HL-60 (cell line): ENCODE measurements at regions not wholly inside any gene's neighbourhood (a gene's known extent, or its start where the extent isn't known, plus 50 kb on each side); places are given as distances from the start of the nearest gene placed in this dataset.

Source experiments
- DNase-seq, 2 experiments: peaks; one replicate each; pipeline ENCODE4 v3.0.0-alpha.2; 2010 to 2020; ENCODE audit warnings: low read depth in 1 of 2, low spot score in 1 of 2
- H3K27ac ChIP-seq: fragments of 250-450 bp; sonication (Bioruptor Pico); replicated peaks from 2 replicates; pipeline ENCODE4 v1.5.1; 2020; ENCODE audit warnings: mild to moderate bottlenecking, moderate library complexity
- H3K27me3 ChIP-seq: fragments of 250-450 bp; sonication (Bioruptor Pico); 2 replicates; pipeline ENCODE4 v1.5.1; 2021; ENCODE audit warnings: mild to moderate bottlenecking, moderate library complexity; ENCODE audit not compliant: insufficient read depth, poor library complexity, severe bottlenecking
- H3K4me3 ChIP-seq: replicated peaks from 2 replicates; pipeline ENCODE4 v1.5.1; 2011; ENCODE audit warnings: mild to moderate bottlenecking, control low read depth, low read length; ENCODE audit not compliant: insufficient read depth
- CTCF ChIP-seq: IDR thresholded peaks from one replicate; pipeline ENCODE4 v1.5.1; 2011; ENCODE audit warnings: low read length, control low read depth, inconsistent platforms; ENCODE audit not compliant: insufficient read depth
- GABPA ChIP-seq: IDR thresholded peaks from 2 replicates; pipeline ENCODE4 v1.6.1; 2012; ENCODE audit warnings: low read depth
- POLR2AphosphoS5 ChIP-seq: IDR thresholded peaks from 2 replicates; pipeline ENCODE4 v1.6.1; 2012; ENCODE audit warnings: low read depth
- REST ChIP-seq: IDR thresholded peaks from 2 replicates; pipeline ENCODE4 v1.6.1; 2012; ENCODE audit warnings: low read depth; ENCODE audit not compliant: insufficient replicate concordance
- SPI1 ChIP-seq: IDR thresholded peaks from 2 replicates; pipeline ENCODE4 v1.6.1; 2012; ENCODE audit warnings: low read depth, mild to moderate bottlenecking, borderline replicate concordance

- H3K27me3 ChIP-seq, result no peaks in the 10 kb centered on the region
- DNase-seq, result no peak
- no peak overlapping the region for H3K27ac ChIP-seq
- H3K4me3 ChIP-seq, result no peak overlapping the region
- no peak for TF ChIP-seq POLR2AphosphoS5
- no peak for TF ChIP-seq REST
- TF ChIP-seq CTCF, result no peak
- no peak for TF ChIP-seq GABPA
- no peak for TF ChIP-seq SPI1
Measured at GRCh38 chr20:51253280-51253679, 230.4 kb upstream of the KCNG1 start.

- Histone ChIP-seq H3K27me3 (no peaks in the 10 kb centered on the region), H3K27ac (no peak overlapping the region), H3K4me3 (no peak overlapping the region)
- TF ChIP-seq GABPA (no peak), POLR2AphosphoS5 (no peak), CTCF (no peak)
- no peak for DNase-seq
Measured at GRCh38 chr20:51249781-51250180, 226.9 kb upstream of the KCNG1 start.

GRCh38 chr20:51249215-51249614 lies 226.3 kb upstream of the KCNG1 start:
- no peak overlapping the region for H3K4me3 ChIP-seq
- no peak for TF ChIP-seq REST
- TF ChIP-seq POLR2AphosphoS5, result no peak
- no peak for TF ChIP-seq CTCF
- no peak for TF ChIP-seq SPI1
- TF ChIP-seq GABPA, result no peak
- no peaks in the 10 kb centered on the region for H3K27me3 ChIP-seq
- H3K27ac ChIP-seq, result no peak overlapping the region
- DNase-seq, result no peak

- no peak overlapping the region for H3K4me3 ChIP-seq
Measured at GRCh38 chr20:51244466-51244865, 221.6 kb upstream of the KCNG1 start.

More at GRCh38 chr20:51244466-51244865, 221.6 kb upstream of the KCNG1 start:
- DNase-seq, result no peak
- Histone ChIP-seq H3K27ac (no peak overlapping the region), H3K27me3 (no peaks in the 10 kb centered on the region)
- TF ChIP-seq POLR2AphosphoS5 (no peak), GABPA (no peak), REST (no peak), SPI1 (no peak), CTCF (no peak)
